Panc1 (cell line): ENCODE measurements at regions not wholly inside any gene's neighbourhood (a gene's known extent, or its start where the extent isn't known, plus 50 kb on each side); places are given as distances from the start of the nearest gene placed in this dataset.

Source experiments
- CTCF ChIP-seq: fragments of 450-650 bp; IDR thresholded peaks from 2 replicates; pipeline ENCODE4 v1.5.1; 2017; ENCODE audit warnings: mild to moderate bottlenecking
- POLR2AphosphoS5 ChIP-seq: IDR thresholded peaks from 2 replicates; pipeline ENCODE4 v1.6.1; 2012; ENCODE audit warnings: mild to moderate bottlenecking, low read depth, low read length, moderate library complexity
- SIN3A ChIP-seq: IDR thresholded peaks from 2 replicates; pipeline ENCODE4 v1.6.1; 2012; ENCODE audit warnings: low read depth, mild to moderate bottlenecking, low read length, moderate library complexity, borderline replicate concordance; ENCODE audit not compliant: insufficient read depth

DNA sequence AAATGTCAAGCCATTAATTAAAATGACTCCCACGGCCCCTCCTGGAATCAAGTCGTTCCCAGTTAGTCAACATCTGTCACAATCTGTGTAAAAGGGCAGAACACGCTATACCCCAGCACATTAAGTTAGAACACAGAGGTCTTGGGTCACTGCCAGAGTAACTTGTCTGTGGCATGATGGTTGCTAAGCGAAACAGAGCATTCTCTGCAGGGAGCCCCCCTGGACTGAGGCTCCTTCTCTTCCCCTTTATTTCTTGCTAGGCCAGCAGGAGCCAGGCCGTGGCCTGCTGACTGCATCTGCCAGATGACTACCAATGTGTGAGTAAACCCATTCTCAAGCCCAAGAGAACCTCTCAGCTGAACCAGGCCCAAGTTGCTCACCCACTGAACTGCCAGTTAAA lies 51.9 kb upstream of the ZBED3 start:
- TF ChIP-seq CTCF (no peak), POLR2AphosphoS5 (no peak), SIN3A (no peak)
